GM21381 (cell line): ENCODE measurements at regions not wholly inside any gene's neighbourhood (a gene's known extent, or its start where the extent isn't known, plus 50 kb on each side); places are given as distances from the start of the nearest gene placed in this dataset.
"Not testable (repeated sequence)": the region's sequence is repeated elsewhere in the genome, so short reads cannot be mapped to it uniquely, and the experiment has no call there.

Experiments
- ATAC-seq: cut with Tn5 transposase; IDR thresholded peaks from one replicate; pipeline ENCODE4 v1.9.1; 2021; ENCODE audit warnings: mild to moderate bottlenecking, moderate library complexity; ENCODE audit not compliant: unreplicated experiment

DNA sequence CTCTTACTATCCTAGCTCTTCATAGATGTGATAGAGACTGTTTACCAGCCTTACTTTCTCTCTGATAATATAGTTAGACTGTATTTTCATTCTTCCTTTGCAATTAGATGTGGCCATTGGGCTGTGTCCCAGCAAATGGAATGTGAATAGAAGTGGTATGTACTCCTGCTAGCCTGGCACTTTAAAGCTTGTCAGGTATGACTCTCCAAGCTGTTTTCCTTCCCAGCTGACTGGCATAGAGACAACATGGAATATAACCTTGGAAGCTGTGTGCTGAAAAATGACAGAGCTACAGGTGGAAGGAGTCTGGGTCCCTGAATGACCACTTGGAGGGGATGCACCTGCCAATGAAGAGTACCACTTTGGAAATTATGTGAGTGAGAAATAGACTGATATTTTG, 116.2 kb downstream of the DIRAS2 start:
- no peak for ATAC-seq

DNA sequence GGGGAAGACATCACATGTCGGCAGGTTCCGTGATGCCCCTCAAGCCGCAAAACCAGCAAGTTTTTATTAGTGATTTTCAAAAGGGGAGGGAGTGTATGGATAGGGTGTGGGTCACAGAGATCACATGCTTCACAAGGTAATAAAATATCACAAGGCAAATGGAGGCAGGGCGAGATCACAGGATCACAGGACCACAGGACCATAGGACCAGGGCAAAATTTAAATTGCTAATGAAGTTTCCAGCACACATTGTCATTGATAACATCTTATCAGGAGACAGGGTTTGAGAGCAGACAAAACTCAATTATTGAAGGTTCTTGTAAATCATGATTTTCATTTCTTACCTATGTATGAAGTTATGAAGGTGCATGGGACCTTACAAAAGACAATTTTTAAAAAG, 106.5 kb downstream of the DIRAS2 start:
- ATAC-seq = not testable (repeated sequence)

DNA sequence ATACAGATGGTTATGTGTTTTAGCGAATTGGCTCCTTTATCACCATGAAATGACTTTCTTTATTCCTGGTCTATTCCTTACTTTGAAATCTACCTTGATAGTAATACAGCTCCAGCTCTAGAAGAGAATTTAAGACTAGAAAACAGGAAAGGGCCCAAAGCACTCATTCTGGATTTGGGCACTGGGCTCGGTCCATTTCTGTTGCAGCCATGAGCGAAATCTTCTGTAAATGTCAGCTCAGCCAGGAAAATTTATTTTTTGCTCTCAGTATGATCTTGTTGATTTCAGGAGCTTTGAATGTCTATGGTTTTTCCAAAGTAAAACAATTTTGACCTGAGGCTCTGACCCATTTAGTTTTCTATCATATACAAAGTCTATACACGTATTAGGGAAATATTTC, 104.1 kb downstream of the DIRAS2 start:
- no peak for ATAC-seq

DNA sequence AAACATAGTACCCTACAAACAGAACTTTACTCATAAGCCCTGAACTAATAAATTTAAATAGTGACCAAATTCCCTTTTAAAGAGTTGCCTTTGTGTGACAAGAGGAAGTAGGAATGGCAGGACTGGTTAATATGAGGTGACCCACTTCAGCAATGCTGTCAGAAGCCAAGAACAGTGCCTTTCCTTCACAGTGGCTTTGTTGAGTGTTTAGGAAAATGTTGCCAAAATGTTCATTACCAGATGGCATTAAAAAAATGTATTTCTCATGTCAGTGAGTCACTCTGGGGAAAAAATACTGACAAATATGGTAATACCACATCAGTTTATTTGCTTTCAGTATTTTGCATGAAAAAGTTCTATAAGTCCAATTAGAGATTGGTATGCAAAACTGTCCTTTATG, 103.3 kb downstream of the DIRAS2 start:
- no peak for ATAC-seq

DNA sequence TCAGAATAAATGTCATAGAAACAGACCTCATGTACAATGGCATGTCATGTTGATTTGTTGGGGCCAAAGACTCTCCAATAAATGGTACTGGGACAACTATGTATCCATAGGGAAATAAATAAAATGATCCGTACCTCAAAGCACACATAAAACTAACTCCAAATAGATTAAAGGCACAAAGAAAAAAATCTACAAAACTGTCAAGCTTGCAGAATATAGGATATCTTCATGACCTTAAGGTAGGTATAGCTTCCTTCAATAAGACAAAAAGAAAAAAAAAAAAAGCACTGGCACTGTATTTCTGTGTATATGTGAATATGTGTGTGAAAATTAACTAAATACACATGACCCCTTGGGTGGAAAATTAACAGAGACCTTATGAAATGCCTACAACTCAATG, 101.9 kb downstream of the DIRAS2 start:
- ATAC-seq = no peak

DNA sequence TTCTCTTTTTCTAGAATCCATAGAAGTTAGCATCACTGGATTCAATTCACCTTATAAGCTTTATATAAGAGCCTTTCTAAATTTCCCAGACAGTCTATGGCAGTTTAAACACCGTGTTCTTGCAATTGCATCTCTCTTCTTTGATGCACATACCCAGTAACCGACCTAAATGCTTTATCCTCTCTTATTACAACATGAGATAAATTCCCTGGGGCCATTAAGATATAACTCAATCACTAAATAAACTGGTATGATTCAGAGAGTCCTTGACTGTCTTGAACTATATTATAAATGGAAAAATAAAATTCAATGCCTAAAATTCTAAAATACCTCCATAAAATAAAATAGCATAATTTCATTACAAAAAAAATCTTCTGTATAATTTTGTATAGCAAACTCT, 98.1 kb downstream of the DIRAS2 start:
- ATAC-seq = no peak

DNA sequence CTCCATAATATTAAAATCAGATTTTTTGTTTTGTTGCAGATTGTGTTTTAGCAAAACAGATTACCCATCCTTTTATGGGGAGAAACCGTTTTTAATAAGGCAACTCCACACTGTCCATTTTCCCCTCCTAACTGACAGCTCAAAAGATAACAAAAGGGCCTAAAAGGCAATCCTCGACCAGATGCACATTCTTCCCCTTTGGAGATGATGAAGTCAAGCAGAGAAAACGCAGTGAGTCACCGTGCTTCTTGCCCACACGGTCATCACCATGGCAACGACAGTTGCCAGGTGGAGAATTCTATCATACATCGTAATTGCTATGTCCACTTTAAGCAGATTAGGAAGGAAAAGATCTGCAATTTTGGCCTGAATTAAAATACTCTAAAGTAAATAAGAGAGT, 96.4 kb downstream of the DIRAS2 start:
- no peak for ATAC-seq

DNA sequence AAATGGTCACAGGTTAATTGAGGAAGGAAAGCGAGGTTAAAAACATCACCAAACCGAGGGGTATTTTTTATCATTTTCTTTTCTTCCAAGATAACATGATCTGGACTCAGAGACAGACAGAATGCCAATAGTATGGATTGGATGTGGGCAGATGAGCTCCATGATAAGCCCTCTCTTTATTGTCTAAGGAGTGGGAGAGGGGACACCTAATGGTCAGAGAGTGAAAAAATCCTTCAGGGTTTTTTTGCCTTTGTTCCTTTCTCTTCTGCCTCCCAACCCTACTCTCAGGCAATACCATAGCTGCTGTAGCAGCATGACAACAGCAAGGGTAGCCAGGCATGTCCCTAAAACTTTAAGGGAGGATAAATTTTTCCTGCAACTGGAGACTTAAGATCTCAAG, 94.7 kb downstream of the DIRAS2 start:
- no peak for ATAC-seq

DNA sequence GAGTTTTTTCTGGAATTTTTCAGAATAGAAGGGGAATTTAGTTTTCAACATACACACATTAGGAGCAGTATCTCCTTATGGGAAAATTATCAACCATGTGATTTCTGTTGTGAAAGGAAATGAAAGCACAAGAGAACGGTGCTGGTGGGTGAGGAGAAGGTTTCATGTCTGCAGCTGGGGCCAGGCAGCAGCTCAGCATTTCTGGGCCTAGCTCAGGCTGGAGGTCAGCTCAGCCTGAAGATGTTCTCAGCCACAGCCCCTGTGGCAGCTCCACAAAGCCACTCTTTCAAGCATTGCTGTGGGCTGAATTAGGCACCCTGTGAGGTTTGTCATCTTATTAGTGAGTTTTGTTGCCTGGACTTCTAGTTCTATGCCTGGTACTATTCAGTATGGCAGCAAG, 90.3 kb downstream of the DIRAS2 start:
- ATAC-seq = peak; percentile 95

DNA sequence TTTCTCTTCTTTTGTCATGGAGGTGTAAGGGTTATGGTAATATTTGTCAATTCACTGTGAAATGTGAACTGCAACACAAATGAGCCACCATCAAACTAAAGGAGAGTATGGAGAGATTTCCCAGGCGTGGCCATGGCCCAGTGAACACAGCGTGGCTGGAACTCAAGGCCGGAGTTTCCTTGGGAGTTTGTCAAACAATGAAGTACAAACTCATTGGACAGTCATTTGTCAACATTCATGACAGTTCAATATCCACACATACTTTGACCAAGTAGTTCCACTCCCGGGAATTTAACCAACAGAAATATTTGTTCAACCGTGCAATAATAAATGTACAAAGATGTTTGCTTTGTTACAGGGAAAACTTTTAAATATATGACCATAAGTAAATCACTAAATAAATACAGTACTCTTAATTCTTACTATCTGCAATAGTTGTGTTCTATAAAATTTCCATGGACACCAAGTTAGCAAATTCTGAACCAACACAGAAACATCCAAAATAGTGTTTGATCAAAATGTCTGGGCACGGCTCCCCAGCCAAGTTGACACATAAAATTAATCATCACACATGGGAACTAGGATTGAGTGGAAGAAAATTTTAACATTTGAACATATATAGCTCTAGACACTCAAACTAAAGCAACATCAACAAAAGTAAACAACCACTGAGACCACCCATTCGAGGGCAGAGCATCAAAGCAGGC, 87.1 kb downstream of the DIRAS2 start:
- no peak for ATAC-seq

DNA sequence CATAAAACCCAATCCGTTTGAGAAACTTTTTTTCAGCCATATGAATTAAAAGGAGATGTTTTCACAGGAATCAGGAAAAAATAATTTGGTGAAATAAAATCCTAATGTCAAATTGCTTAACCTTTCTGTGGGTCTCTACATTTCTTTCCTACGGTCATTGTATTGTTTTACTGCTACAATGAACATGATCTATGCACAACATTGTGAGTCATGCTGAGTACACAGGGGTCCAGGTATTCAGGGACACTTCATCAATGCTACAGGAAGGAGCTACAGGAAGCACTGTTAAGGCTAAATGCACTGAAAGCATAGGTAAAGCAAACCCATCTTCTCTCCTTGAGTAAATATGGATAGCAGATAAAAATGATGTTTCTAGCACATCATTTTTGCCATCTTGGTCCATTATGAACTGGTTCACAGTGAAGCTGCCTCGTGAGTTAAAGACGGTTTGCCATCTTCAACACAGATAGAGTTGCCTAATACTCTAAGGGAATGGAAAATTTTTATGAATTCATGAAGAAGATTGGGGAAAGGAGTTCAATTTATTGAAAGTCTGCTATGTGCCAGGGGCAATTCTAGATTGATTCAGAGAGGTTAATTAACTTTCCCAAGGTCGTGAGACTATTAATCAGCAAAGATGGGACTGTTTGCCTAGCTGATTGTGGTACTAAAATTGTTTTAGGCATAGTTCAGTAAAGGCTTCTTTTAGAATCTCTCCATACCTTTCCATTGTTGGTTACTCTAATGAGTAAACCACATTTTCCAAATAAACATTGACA, 85.5 kb downstream of the DIRAS2 start:
- ATAC-seq = no peak

DNA sequence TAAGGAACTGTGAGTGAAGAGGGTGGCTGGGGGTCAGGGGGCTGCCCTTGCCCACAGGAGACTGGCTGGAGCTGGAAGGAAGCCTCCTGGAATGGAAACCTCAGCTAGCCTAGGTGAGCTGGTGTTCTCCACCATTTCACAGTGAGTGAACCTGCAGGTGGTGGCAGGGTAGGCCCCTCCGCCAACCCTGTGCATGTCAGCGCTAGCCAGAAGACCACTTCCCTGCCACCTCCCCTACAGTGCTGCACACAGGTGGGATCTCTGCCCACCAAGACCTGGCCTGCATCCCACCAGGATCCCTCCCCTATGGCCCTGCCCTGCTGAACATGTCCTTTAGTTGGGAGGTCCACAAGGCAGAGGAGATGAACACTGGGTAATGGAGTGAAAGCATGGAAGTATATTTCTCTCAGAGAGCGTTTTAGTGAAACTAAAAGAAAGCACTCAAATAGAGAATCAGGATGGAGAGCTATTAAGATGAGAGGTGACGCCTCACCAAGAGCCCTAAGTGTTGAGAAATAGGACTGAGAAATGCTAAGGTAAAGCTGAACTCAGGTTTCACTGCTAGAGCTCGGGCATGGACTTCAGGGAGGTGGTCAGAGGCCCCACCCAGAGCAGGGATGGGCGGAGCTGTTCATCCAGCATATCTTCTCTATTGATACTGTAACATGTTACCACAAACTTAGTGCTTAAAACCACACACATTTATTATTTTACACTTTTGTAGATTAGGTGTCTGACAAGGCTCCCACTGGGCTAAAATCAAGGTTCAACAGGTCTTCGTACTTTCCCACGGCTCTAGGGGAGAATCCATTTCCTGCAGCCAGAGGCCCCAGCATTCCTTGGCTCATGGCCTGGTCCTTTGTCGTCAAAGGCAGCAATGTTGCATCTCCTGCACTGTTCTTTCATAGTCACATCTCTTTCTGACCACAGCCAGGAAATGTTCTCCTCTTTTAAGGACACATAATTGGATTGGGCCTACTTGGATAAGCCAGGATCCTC, 83.2 kb downstream of the DIRAS2 start:
- ATAC-seq = no peak
